Left lung (tissue), 4 donors: ENCODE measurements at regions not wholly inside any gene's neighbourhood (a gene's known extent, or its start where the extent isn't known, plus 50 kb on each side); places are given as distances from the start of the nearest gene placed in this dataset.

Experiments
- ATAC-seq: fragments of 200-7000 bp; cut with Tn5 transposase; one replicate; pipeline ENCODE4 v1.9.1; 2020; ENCODE audit warnings: moderate library complexity
- DNase-seq, 4 donors: peaks; one replicate each; pipeline ENCODE4 v3.0.0-alpha.2; 2013 to 2020
- H3K27ac ChIP-seq, 2 donors: fragments of 200-600 bp; sonication (generic) in 1 of 2; one replicate each; pipeline versions ENCODE4 v1.5.0 to v1.8.0; 2020 to 2021
- H3K27me3 ChIP-seq, 2 donors: fragments of 200-600 bp; sonication (generic) in 1 of 2; one replicate each; pipeline versions ENCODE4 v1.5.0 to v1.8.0; 2020 to 2021
- H3K36me3 ChIP-seq, 2 donors: fragments of 200-600 bp; sonication (generic) in 1 of 2; one replicate each; pipeline versions ENCODE4 v1.5.0 to v1.8.0; 2020 to 2021
- H3K4me1 ChIP-seq, 2 donors: fragments of 200-600 bp; one replicate each; pipeline ENCODE4 v1.8.0; 2021
- H3K4me3 ChIP-seq, 2 donors: fragments of 200-600 bp; sonication (generic) in 1 of 2; one replicate each; pipeline versions ENCODE4 v1.5.0 to v1.8.0; 2020 to 2021; ENCODE audit warnings: mild to moderate bottlenecking in 1 of 2
- H3K9me3 ChIP-seq, 2 donors: fragments of 200-600 bp; sonication (generic) in 1 of 2; one replicate each; pipeline versions ENCODE4 v1.5.0 to v1.8.0; 2020 to 2021
- intact Hi-C, 2 donors: fragments of 100-400 bp; cut with DNase I; formaldehyde crosslinking; loops; one replicate each; pipeline versions ENCODE4 v1.11.2 to v1.14.2; 2022
- TF ChIP-seq, protein P1 (sequence below), 2 donors: fragments of 200-600 bp; sonication (generic) in 1 of 2; IDR thresholded peaks; one replicate each; pipeline versions ENCODE4 v1.5.0 to v1.8.0; 2021; ENCODE audit warnings: antibody characterized with exemption in 2 of 2
- donor health status: DM: no; HTN: yes; CAD: no.
- donor health status: DM: no; HTN: no; CAD: no.

DNA sequence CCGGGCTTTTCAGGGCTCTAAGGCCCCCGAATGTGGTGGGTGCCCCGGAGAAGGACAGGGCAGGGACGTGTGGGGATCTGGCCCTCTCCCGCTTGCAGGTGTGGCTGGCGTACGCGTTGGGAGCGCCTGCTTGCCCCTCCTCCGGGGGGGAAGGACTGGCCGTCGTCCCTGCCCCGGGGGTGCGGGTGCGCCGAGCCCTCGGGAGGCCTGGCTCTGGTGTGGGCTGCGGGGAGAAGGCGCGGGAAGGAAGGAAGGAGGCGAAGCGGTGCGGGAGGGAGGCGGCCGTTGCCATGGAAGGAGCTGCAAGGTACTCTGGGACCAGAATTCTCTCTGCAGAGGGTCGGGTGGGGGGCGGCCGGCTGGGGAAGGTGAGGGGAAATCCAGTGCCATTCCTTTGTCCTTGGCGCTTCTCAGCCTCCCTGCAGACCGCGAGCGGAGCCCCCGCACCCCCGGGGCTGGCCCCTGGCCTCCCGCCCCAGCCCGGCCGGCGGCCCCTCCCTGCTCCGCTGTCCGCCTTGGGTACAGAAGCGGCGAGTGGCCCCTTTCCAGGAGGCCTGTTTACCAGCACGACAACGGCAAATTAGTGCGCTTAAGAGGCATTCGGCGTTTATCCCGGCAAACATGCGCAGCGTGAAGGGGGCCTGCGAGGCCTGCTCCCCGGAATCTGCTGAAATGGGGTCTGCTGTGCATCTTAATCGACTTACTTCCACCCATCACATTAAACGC, 67.1 kb upstream of the UNC5A start:
- peaks cover 82 to 100% of the 10 kb centered on the region in 2 donors for H3K27me3 ChIP-seq
- intact Hi-C loops, result no loop called here
- no peaks in the 10 kb centered on the region for H3K9me3 ChIP-seq
- H3K27ac ChIP-seq, result no peak overlapping the region
- DNase-seq, result peak in 1 of 4 donors; percentile 18
- no peak for ATAC-seq
- H3K36me3 ChIP-seq, result no peaks in the 10 kb centered on the region
- TF ChIP-seq, protein P1, sequence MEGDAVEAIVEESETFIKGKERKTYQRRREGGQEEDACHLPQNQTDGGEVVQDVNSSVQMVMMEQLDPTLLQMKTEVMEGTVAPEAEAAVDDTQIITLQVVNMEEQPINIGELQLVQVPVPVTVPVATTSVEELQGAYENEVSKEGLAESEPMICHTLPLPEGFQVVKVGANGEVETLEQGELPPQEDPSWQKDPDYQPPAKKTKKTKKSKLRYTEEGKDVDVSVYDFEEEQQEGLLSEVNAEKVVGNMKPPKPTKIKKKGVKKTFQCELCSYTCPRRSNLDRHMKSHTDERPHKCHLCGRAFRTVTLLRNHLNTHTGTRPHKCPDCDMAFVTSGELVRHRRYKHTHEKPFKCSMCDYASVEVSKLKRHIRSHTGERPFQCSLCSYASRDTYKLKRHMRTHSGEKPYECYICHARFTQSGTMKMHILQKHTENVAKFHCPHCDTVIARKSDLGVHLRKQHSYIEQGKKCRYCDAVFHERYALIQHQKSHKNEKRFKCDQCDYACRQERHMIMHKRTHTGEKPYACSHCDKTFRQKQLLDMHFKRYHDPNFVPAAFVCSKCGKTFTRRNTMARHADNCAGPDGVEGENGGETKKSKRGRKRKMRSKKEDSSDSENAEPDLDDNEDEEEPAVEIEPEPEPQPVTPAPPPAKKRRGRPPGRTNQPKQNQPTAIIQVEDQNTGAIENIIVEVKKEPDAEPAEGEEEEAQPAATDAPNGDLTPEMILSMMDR (IDR thresholded peaks at IDR 0.05), result no peak
- no peak overlapping the region for H3K4me3 ChIP-seq
- H3K4me1 ChIP-seq, result peaks cover 0 to 5% of the 10 kb centered on the region in 2 donors

DNA sequence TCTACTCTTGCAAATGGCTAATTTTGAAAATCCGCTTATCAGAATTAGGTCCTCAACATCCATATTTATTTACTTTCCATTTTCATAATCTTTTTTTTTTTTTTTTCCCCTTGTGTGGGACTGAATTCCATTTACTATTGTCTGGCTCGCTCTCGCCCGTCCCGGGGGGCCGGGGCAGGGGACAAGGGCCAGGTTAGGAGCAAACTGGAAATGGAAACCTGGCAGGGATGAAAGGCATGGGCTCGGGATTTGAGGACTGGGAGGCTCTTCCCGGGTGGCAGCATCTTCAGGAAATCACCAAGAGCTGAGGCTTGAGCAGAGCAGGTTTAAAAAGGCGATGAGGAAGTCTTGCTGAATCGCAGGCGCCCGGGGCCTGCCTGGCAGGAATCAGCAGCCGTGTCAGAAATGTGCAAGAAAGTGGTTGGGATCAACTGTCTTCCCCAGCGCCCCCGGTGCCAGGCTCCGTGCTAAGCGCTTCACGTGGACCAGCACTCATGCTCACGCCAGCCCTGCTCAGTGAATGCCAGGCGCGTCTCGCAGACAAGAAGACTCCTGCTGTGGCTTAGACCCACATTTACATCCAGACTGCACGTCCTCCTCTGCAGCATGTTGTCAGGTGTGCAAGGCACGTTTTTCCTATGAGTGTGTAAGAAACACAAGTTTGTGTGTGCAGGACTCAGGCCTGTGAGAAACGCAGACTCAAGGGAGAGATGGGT, 66.3 kb upstream of the UNC5A start:
- no peak overlapping the region for H3K27ac ChIP-seq
- H3K36me3 ChIP-seq, result no peaks in the 10 kb centered on the region
- H3K4me3 ChIP-seq, result no peak overlapping the region
- TF ChIP-seq, protein P1 (IDR thresholded peaks at IDR 0.05), result no peak
- no peaks in the 10 kb centered on the region for H3K9me3 ChIP-seq
- peaks cover 74 to 100% of the 10 kb centered on the region in 2 donors for H3K27me3 ChIP-seq
- ATAC-seq, result no peak
- intact Hi-C loops, result no loop called here
- DNase-seq, result peak in 1 of 4 donors; percentile 21
- peaks cover 0 to 5% of the 10 kb centered on the region in 2 donors for H3K4me1 ChIP-seq

DNA sequence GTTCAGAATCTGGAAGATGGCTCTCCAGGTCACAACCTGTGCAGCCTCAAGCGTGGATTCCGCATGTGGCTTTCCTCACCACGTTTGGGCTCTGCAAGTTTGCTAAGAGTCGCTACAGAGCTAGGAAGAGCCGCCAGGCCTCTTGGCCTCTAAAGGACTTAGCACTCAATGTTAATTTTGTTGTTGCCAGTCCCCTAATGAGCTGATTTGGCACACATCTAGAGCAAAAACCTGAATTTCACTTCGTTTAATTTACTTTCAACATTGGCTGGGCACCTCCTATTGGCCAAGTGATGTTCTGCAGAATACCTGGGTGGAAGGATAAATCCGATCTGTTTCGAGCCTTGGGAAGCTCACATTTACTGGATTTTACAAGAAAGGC, 65.8 kb upstream of the UNC5A start:
- Histone ChIP-seq H3K4me1 (peaks cover 0 to 5% of the 10 kb centered on the region in 2 donors), H3K27ac (no peak overlapping the region), H3K4me3 (no peak overlapping the region), H3K36me3 (no peaks in the 10 kb centered on the region), H3K9me3 (no peaks in the 10 kb centered on the region), H3K27me3 (peaks cover 71 to 100% of the 10 kb centered on the region in 2 donors)
- no peak for ATAC-seq
- TF ChIP-seq, protein P1 (IDR thresholded peaks at IDR 0.05), result no peak
- no peak for DNase-seq
- intact Hi-C loops, result no loop called here

DNA sequence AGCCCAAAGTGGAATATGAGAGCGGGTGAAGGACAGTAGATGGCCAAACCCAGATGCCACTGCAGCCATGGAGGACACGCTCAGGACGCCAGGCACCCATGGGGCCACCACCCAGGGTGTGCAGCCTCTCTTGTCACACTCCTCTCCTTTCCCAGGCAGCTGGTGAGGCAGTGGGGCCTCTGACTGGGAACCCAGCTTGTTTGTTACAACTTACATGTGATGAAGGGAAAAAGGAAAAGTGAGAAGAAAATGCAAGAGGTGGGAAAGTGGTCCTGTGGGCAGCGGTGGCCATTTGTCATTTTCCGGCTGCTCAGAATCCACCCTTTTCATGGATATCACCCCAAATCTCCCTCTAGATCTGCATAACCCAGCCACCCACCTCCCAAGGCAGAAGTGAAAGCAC, 62.7 kb upstream of the UNC5A start:
- peaks cover 46 to 93% of the 10 kb centered on the region in 2 donors for H3K27me3 ChIP-seq
- ATAC-seq, result no peak
- H3K27ac ChIP-seq, result no peak overlapping the region
- peaks cover 0 to 5% of the 10 kb centered on the region in 2 donors for H3K4me1 ChIP-seq
- DNase-seq, result no peak
- TF ChIP-seq, protein P1 (IDR thresholded peaks at IDR 0.05), result no peak
- no peak overlapping the region for H3K4me3 ChIP-seq
- H3K9me3 ChIP-seq, result no peaks in the 10 kb centered on the region
- no peaks in the 10 kb centered on the region for H3K36me3 ChIP-seq
- intact Hi-C loops, result no loop called here
